Tongue (tissue), 1 donor: ENCODE measurements at regions not wholly inside any gene's neighbourhood (a gene's known extent, or its start where the extent isn't known, plus 50 kb on each side); places are given as distances from the start of the nearest gene placed in this dataset.

ENCODE experiments used
- DNase-seq: peaks from one replicate; pipeline ENCODE4 v3.0.0-alpha.2; 2015

DNA sequence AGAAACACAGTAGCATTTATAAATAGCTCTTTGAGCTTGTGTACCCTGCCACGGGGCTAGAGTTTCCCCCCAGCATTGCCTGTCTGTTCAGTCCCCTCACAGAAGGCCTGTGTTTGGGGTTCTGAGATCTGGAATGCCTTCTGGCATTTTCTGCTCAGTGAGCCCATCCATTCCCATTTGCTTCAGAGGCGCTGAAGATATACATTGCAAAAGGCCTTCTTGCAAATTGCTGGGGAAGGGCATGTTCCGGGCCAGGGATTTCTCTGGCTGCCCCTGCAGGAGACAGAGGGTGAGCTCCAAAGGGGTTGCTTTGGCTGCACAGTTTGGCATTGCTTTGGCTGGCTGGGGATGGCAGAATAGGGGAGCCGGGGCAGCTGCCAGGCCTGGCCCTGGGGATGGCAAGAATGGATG, 308.4 kb downstream of the MSX2 start:
- peak; percentile 12 for DNase-seq

DNA sequence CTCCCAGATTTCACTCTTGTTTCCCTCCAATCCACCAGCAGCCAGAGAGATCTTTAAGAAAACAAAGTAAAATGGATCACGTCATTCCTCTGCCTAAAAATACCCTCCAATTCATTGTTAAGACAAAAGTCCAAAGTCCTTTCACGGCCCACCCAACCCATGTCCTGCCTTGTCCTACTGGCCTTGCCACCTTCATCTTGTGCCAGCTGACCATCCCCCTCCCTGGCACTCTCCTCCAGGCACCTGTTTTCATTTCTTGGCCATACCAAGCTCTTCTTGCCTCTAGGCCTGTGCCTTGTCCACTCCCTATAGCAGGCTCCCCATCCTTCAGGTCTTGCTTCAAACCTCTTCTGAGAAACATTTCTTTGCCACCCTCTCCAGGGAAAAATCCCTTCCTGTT, 307.6 kb downstream of the MSX2 start:
- DNase-seq = no peak

DNA sequence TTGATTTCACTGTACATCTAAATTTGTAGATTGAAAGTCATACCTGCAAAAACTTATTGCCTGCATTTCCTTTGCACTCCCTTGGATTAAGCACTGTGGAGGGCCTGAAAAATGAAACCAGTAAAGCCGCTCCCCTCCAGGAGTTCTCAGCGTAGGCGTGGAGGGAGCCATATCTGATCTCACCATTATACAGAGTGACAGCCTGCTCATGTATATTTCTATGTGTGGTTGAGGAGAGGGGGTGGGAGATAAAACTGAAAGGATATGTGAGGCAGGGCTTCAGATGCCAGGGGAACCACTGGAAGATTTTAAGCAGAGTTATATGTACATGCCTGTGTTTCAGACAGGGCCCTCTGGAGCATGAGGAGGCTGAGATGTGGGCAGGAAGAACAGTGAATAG, 303.0 kb downstream of the MSX2 start:
- DNase-seq = no peak

DNA sequence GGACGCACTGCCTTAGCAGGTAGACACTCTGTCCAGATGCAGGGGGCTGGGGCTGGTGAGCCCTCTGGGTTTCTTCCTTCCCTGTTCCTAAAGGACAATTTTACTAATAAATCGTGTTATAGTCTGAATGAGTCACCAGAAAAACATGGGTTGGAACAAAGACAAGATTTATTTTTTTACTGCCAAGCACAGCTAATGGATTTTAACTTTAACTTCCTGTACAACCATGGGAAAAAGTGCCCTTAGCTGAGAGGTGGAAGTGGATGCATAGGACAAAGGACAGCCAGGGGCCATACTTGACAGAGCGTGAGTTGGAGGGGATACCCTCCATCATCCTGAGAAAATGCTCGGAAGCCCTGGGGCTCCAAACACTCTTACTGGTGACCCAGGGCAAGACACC, 300.7 kb downstream of the MSX2 start:
- peak; percentile 20 for DNase-seq

DNA sequence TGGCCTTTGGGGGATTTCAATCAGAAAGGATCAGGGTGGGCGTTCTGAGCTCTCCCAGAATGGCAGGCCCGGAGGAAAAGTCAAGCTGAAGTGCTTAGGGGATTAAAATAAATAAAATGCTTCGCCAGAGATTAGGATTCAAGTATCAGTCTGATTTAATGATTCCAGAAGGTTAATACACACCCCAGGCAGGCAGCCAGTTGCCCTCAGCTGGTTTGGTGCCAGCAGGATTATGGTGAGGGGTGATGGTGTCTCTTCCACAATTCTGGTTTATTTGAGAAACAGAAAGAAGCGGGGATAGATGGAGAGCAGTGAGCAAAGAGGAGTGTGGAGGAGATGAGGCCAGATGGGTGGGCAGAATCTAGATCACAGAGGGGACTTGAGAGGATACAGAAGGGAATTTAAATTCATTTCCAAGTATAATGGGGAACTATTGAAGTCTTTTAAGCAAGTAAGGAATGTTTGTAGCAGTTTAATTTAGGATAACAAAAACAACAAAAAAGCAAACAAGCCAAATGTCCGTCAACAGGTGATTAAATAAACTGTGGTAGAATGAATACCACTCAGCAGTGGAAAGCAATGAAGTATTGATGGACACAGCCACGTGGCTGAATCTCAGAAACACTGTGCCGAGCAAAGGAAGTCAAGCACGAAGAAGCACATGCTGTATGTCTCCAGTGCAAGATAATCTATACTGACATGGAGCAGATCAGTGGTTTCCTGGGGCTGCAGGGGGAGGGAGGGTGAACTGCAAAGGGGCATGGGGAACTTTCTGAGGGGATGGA, 297.7 kb downstream of the MSX2 start:
- DNase-seq = peak; percentile 38

DNA sequence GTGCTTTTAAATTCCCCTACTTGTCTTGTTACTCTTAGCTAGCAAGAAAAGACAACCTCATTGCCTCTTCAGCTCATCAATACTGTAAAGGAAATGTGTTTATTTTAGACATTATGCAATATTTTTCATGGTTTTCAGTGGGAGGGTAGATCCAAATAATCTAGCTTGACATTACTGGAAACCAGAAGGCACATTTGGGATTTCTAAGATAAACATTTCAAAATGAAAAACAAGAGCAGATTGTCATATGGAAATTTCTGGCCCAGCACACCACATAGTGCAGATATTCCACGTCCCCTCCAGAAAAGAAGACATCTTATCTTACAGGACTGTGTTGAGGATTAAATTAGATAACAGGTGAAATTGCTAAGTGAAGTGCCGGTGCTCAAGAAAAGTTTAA, 296.9 kb downstream of the MSX2 start:
- peak; percentile 6 for DNase-seq

DNA sequence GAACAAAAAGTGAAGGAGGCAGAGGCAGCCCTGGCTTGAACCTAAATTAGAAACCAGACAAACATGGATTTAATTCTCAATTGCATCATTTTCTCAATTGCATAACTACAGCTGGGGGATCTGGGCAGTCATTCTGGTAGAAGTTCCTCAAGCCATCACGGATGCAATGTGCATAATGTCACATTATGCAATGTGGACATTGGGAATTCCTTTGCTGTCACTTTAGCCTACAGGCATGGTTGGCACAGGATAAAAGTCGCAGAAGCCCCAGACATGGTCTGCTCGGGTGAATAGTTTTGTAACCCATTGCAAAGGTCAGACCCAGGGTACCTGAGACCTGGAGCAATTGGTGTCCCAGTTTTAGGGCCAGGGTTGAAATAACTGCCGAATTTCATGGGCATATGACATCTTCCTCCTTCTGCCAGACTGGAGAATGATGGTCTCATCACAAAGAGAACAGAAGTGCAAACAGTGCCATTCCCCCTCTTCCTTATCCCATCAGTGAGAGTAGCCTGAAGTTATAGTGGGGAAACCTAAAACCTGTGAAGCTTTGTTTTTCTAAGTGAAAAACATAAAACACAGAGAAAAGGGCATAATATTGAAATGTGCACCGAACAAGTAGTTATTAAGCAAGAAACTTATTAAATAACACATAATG, 290.8 kb downstream of the MSX2 start:
- DNase-seq = no peak

DNA sequence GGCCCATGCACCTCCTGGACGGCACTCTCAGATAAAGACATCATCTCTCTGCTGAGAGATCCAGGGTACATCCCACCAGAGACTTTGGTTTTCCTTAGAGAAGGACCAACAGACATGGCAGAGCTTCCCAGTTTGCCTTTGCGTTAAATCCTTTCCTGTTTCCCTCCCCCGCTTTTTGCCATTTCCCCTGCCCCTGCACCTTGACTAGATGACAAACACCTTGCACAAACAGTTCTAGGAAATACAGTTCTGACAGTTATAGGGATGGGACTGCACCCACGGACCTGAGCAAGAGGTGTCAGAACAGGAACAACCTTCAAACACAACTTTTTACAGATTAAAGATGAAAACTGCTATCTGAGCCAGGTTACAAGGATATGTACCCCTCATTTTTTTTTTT, 288.9 kb downstream of the MSX2 start:
- DNase-seq = no peak

DNA sequence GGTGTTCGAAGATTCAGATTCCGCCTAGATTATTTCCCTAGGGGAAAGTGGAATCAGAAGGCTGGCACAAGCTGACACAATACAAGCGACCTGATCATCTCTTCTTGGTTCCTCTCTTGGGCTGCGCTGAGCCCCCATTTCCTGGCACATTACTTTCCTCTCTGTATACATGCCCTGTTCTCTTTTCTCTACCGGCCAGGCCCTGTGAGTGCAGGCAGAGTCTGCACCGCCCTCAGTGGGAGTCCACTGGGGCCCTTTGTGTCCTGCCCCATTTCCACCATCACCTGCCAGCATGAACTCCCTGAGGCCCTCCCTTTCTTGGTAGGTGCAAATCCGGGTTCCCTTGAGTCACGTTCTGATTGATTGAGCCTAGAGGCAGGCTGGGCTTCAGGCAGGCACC, 287.9 kb downstream of the MSX2 start:
- DNase-seq = no peak

DNA sequence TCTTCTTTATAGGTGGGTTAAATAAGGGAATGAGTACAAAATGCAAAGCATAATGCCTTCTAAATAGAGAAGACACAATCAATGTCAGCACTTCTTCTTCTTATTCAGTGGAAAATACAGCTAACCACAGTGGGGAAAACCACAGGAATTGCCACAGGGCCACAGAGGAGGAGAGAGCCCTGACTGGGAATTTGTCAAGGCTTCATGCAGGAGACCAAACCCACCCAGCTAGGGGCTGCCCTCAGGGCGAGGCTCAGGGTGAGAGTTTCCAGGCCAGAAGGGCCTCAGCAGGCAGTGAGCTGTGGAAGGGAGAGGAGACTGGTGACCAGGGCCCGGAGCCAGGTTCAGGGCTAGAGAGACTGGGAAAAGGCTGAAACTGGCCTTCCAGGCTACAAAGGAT, 279.1 kb downstream of the MSX2 start:
- no peak for DNase-seq

DNA sequence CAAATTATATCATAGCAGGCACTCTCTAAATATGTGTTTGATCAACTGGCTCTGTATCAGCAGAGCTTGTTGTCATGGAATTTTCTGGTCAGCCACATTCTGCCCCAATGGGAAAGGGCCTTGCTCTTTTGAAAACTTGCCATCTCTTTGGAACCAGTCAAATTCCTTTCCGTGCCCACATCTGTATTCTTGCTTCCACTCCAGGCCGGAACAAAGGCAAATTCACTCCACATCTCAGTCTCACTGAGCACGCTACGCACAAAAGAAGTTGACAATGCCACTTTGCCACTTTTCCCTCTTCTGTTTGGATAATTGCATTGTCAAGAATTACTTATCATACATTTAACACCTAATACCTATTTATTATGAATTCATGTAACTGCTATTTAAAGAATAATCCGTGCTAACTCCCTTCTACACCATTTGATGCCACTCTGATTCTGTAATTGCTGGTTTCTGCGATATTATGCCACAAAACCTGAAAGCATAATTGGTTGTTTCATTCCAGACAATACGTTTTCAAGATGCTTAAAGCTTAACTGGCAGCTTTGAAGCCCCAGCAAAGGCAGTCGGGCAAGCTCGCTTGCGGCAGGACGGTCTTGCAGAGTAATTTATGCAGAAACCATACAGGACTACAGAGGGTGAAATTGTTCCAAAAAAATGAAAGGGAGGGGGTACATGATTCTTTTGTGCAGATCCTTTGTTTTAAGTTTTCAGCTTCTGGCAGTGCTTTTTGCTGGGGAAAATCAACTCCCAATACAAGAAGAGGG, 277.7 kb downstream of the MSX2 start:
- DNase-seq = no peak

DNA sequence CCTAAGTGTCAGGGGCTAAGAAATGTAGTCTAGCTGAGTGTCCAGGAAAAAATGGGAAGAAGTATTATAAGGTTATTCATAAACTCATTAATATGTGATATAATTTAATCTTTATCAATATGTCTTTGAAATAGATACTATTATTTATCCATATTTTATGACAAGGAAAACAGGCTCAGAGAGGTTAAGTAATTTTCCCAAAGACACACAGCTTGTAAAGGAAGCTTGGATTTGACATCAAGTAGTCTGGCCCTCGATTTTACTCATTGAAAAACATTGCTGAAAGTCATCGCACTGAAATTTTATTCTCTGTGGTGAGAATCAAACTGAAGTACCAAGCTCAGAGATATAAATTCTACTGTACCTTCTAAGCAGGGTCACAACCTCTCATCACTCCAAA, 276.9 kb downstream of the MSX2 start:
- no peak for DNase-seq

DNA sequence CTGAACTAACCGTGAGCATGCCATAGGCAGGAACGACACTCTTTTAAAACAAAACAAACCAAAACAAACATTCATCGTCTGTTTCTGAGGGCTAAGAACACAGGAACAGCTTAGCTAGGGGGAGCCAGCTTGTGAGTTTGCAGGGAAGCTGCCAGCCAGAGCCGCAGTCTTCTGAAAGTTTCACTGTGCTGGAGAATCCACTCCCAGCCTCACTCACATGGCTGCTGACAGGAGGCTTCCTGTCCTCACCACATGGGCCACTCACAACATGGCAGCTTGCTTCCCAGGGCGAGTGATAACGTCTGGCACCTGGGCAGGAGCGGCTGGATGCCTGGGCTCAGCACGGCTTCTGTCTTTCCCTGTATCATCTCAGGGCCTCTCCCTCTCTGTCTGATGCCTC, 275.2 kb downstream of the MSX2 start:
- no peak for DNase-seq

DNA sequence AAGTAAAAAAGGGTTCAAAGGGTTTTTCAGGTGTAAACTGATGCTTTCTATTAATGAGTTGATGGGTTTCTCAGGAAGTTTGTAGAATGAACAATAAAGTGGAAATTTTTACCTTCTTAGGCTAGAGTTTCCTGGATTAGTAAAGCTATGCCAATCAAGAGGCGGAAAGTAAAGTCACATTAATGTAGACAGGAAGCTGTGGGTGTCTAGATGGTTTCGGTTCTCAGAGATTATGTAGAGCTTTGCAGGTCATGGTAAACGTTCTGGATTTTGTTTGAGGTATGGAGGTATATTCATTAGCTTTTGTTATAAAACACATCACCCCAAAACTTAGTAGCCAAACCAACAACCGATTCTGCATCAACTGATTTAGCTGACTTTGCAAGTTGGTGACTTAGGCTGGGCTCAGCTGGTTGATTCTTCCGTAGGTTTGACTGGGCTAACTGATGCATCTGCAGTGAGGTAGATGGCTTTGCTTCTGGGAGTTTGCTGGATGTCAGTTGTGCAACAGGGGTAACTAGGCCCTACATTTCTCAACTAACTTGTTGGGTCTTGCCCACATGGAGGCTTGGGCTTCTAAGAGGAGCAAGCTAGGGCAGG, 273.8 kb downstream of the MSX2 start:
- DNase-seq = no peak

DNA sequence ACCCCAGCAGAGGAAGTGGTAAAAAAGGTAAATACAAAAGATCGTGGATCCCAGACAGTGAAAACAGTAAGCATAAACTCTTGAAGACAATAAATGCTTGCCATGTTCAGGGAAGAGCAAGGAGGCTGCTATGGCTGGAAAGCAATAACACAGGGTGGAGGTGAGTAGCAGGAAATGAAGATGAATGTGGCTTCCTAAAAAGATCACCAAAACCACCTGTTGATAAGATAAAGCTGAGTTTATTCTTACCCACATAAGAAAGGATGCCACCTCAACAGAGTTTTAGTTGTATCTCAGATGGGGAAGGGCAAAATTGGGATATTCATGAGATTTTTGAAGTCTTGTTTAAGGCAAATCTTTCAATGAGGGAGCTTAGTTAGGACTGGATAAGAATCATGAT, 273.3 kb downstream of the MSX2 start:
- DNase-seq = no peak

DNA sequence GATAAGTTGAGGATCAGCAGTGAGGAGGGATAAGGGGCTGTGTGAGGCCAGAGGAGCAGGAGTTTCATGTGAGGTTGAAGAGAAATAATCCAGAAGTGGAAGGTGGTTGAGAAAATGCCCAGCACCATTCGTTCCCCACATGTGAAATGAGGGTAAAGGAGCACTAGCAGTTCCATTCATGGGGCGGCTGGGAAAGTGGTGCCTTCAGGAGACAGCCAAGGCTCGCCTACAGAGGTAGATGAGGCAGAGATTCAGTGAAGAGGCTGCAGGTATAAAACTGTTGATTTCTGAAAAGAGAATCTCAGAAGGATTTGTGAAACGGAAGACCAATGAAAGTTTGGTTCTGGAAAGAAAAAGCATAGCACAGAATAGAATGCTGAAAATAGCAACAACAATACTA, 272.6 kb downstream of the MSX2 start:
- no peak for DNase-seq

DNA sequence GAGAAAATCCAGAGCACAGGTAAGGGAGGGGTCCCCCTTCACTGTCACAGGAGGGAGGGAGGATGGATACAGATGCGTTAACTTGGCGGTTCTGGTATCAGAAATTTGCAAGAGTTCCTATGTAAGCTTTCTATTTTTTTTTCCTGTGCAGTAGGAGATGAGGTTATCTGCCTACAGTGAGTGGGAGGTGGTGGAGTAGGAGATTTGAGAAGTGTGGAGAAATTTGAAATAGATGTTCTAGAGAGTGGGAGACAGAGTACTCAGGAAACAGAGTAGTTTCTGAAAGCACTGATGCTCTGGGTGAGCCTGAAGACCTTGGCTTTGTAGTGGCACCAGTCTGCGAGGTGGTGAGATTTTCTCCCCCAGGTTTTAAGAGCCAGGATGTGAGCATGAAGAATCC, 271.4 kb downstream of the MSX2 start:
- no peak for DNase-seq

DNA sequence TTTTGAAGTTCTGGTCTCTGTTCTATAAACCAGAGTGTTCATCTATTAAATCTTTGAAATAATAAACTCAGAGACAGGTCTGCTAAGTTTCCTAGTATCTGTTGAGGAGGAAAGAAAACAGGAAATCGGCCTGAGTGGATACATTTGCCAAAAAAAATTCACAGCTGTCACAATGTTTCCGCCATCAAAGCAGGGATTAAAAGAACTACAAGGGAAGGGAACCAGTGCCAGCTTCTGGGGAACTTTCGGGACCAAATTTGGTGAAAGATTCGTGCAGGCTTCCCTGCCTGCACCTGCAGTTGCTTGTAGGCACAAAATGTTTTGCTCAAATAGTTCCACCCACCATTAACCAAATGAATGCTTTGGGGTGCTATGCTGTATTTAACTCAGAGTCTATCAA, 267.5 kb downstream of the MSX2 start:
- peak; percentile 82 for DNase-seq

DNA sequence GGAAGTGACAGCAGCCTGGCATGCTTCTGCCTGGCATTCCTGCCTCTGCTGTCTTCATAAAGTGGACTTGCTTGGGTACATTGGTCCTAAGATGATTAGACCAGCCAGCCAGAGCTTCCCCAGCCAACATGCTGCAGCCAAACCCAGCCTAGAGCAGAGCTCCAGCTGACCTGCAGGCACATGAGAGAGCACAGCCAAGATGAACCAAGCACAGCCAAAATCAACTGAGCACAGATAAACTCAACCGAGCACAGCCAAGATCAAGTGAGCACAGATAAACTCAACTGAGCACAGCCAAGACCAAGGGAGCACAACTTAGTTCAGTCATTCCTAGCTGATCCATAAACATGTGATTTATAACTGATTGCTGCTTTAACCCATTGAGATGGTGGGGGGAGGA, 266.5 kb downstream of the MSX2 start:
- peak; percentile 39 for DNase-seq

DNA sequence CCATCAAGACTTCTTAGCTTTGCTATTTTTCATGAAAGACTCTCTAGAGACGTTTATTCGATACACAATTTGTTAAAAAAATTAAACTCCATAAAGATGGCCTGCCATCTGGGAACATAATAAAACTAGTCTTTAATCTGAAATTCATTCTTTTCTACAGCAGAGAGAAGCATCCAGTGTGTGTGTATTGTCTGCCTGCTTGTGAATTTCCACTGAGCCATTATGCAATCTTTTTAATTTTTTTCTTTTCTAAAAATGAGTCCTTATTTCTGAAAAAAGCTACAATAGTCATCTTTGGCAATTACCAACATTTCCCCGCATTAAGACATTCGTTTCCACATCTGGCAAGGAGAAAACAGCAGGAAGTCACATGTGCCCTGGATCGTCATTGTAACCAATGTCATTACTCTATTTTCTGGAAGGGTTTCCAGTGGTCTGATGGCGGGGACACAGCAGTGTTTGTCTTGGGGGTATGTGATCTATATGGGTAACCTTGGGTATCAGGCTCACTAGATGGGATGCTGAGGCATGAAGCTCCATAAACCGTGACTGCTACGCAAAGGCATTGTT, 263.1 kb downstream of the MSX2 start:
- DNase-seq = no peak

DNA sequence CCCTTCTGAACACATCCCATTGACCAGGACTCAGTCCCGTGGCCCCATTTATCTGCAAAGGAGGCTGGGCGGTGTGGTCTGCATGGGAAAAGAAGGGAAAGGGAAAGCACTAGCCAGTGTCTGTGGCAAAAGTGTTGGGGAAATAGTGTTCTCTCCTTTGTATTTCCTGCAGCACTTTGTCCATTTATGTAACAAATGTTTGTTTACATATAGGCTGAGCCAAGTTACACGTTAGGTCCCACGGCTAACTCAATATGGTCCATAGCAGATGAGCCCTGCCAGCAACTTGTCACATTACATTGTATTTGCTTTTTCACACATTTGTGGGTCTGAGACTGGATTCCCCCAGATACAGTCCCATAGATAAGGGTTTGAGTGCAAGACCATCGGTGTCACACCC, 260.5 kb downstream of the MSX2 start:
- DNase-seq = no peak

DNA sequence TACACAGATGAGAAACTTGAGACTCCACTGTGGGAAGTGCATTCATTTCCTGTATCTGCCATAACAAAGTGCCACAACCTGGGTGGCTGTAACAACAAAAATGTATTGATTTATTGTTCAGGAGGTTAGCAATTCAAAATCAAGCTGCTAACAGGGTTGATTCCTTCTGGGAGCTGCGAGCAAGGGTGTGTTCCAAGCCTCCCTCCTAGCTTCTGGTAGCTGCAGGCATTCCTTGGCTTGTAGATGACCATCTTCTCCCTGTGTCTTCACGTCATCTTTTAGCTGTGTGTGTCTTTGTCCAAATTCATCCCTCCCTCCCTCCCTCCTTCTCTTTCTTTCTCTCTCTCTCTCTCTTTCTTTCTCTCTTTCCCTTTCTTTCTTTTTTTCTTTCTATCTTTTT, 258.1 kb downstream of the MSX2 start:
- no peak for DNase-seq

DNA sequence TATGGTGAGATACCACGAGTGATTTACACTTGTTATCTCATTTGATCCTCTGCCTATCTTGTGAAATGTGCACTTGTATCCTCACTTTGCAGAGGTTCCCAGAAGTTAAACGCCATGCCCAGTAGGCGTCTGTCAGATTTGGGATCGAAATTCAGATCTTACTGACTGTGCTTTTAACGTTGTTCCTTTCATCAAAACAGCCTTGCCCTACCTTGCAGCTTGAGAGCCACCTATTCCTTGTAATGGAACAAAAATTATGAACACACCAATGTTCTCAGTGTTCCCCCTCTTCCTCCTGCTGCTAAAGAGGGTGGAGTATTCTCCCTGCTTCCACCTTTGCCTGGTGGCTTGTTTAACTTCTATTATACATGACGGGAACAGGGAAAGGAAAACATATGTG, 257.0 kb downstream of the MSX2 start:
- no peak for DNase-seq
